Heart left ventricle (tissue), 16 donors: ENCODE measurements at regions not wholly inside any gene's neighbourhood (a gene's known extent, or its start where the extent isn't known, plus 50 kb on each side); places are given as distances from the start of the nearest gene placed in this dataset.

ENCODE experiments used
- ATAC-seq, 4 donors: fragments of 200-7000 bp; cut with Tn5 transposase; one replicate each; pipeline ENCODE4 v1.9.1; 2020 to 2022; ENCODE audit warnings: moderate library complexity in 4 of 4, mild to moderate bottlenecking in 3 of 4, moderate number of reproducible peaks in 1 of 4
- DNase-seq, 5 donors: peaks; one replicate each; pipeline ENCODE4 v3.0.0-alpha.2; 2020
- H3K27ac ChIP-seq, 12 donors: fragments of 200-600 bp; sonication (generic) in 4 of 12; one replicate each; pipeline versions ENCODE4 v1.5.0 to v1.8.0; 2016 to 2022; ENCODE audit warnings: mild to moderate bottlenecking in 2 of 12
- H3K27me3 ChIP-seq, 9 donors: fragments of 200-600 bp; sonication (generic) in 2 of 9; one replicate each; pipeline versions ENCODE4 v1.5.1 to v1.8.0; 2016 to 2022; ENCODE audit warnings: mild to moderate bottlenecking in 3 of 9
- H3K36me3 ChIP-seq, 9 donors: fragments of 200-600 bp; sonication (generic) in 2 of 9; one replicate each; pipeline versions ENCODE4 v1.5.0 to v1.8.0; 2018 to 2022; ENCODE audit warnings: mild to moderate bottlenecking in 2 of 9
- H3K4me1 ChIP-seq, 12 donors: fragments of 200-600 bp; sonication (generic) in 4 of 12; one replicate each; pipeline versions ENCODE4 v1.5.0 to v1.8.0; 2016 to 2022; ENCODE audit warnings: mild to moderate bottlenecking in 3 of 12
- H3K4me3 ChIP-seq, 12 donors: fragments of 200-600 bp; sonication (generic) in 4 of 12; one replicate each; pipeline versions ENCODE4 v1.5.0 to v1.8.0; 2017 to 2022; ENCODE audit warnings: mild to moderate bottlenecking in 9 of 12, moderate library complexity in 4 of 12
- H3K9me3 ChIP-seq, 12 donors: fragments of 200-600 bp; sonication (generic) in 4 of 12; one replicate each; pipeline versions ENCODE4 v1.5.0 to v1.8.0; 2016 to 2022; ENCODE audit warnings: mild to moderate bottlenecking in 1 of 12
- CTCF ChIP-seq, 12 donors: fragments of 200-600 bp; sonication (generic) in 4 of 12; IDR thresholded peaks; one replicate each; pipeline versions ENCODE4 v1.5.0 to v1.8.0; 2018 to 2022; ENCODE audit warnings: antibody characterized with exemption in 12 of 12, mild to moderate bottlenecking in 5 of 12
- POLR2A ChIP-seq, 2 donors: fragments of 450-650 bp; IDR thresholded peaks; one replicate each; pipeline ENCODE4 v1.6.1; 2017; ENCODE audit warnings: antibody characterized with exemption in 2 of 2, mild to moderate bottlenecking in 2 of 2, moderate library complexity in 2 of 2
- WGBS, 4 donors: extraction: QIAGEN DNeasy Blood & Tissue Kit in 2 of 4; methylation state at CpG; one replicate each; pipeline versions ENCODE4 v1.1.5 to v1.1.7; 2013 to 2018; 5-methylcytosine and 5-hydroxymethylcytosine counted together
- intact Hi-C, 10 donors: fragments of 100-400 bp; cut with DNase I; formaldehyde crosslinking; loops; one replicate each; pipeline versions ENCODE4 v1.11.1 to v1.14.2; 2022
- donor health status: ischemic (EF 13 %, LVEDD 7.1; RV severe dilation, severe dysfunction).
- donor health status: healthy with polysubstance abuse.
- donor health status: DM: no; HTN: yes; CAD: no.
- donor health status: DM: no; HTN: no; CAD: no.
- donor health status: ischemic (EF 25% LVEDD 6.9; RV normal size, moderate dysfunction).
- donor health status: ischemic (EF 25% LVEDD 5.7; RV mildly dilated, moderate dysfunction).
- donor health status: healthy.
- donor health status: DM: yes; HTN: yes; CAD: no.
- donor health status: ischemic (EF 35%, LVEDD 5.7; RV mildly dilated, moderate dysfunction).
- donor health status: nonischemic (EF 11% LVEDD 7.7; RV severe dilation, severe dysfunction).
- donor health status: DM: yes; HTN: yes; CAD: no.
- donor health status: PGD.
- donor health status: ischemic (EF 29% LVEDD 5.4; RV normal size, mild dysfunction).
- donor health status: nonischemic (EF 23%, LVEDD 6.1; RV moderate dilation, normal function).

- Histone ChIP-seq H3K36me3 (no peaks in the 10 kb centered on the region), H3K4me1 (no peaks in the 10 kb centered on the region), H3K4me3 (no peak overlapping the region), H3K27me3 (no peaks in the 10 kb centered on the region), H3K27ac (no peak overlapping the region), H3K9me3 (no peaks in the 10 kb centered on the region)
- ATAC-seq = no peak
- TF ChIP-seq CTCF (IDR thresholded peaks at IDR 0.05) (no peak), POLR2A (IDR thresholded peaks at IDR 0.05) (no peak)
- 46 to 62% (median 58%) methylated on average over 1 of the region's 1 CpG for WGBS, 4 donors
- intact Hi-C loops = no loop called here
- no peak for DNase-seq
Observed at GRCh38 chr3:74506246-74506645, 108.2 kb downstream of the CNTN3 start.

GRCh38 chr3:74501007-74501406 lies 113.5 kb downstream of the CNTN3 start:
- no peaks in the 10 kb centered on the region for H3K36me3 ChIP-seq
- no peak overlapping the region for H3K4me3 ChIP-seq
- DNase-seq = no peak
- intact Hi-C loops = no loop called here
- no peak for TF ChIP-seq POLR2A (IDR thresholded peaks at IDR 0.05)
- TF ChIP-seq CTCF (IDR thresholded peaks at IDR 0.05) = no peak
- H3K27me3 ChIP-seq = no peaks in the 10 kb centered on the region
- ATAC-seq = no peak
- no peaks in the 10 kb centered on the region for H3K4me1 ChIP-seq
- H3K9me3 ChIP-seq = no peaks in the 10 kb centered on the region
- 75 to 85% (median 77%) methylated on average over 4 to 6 of the region's 6 CpGs for WGBS, 4 donors
- H3K27ac ChIP-seq = no peak overlapping the region

- intact Hi-C loops = no loop called here
- Histone ChIP-seq H3K4me3 (no peak overlapping the region), H3K27ac (no peak overlapping the region), H3K4me1 (no peaks in the 10 kb centered on the region), H3K9me3 (no peaks in the 10 kb centered on the region), H3K36me3 (no peaks in the 10 kb centered on the region), H3K27me3 (no peaks in the 10 kb centered on the region)
- DNase-seq (no peak), ATAC-seq (no peak)
- WGBS, 4 donors = 54 to 69% (median 57%) methylated on average over 5 of the region's 5 CpGs
- TF ChIP-seq POLR2A (IDR thresholded peaks at IDR 0.05) (no peak), CTCF (IDR thresholded peaks at IDR 0.05) (no peak)
Observed at GRCh38 chr3:74500257-74500656, 114.2 kb downstream of the CNTN3 start.

GRCh38 chr3:74491874-74492273 lies 122.6 kb downstream of the CNTN3 start:
- intact Hi-C loops = no loop called here
- H3K27me3 ChIP-seq = no peaks in the 10 kb centered on the region
- H3K27ac ChIP-seq = no peak overlapping the region
- DNase-seq (no peak), ATAC-seq (no peak)
- no peaks in the 10 kb centered on the region for H3K4me1 ChIP-seq
- TF ChIP-seq POLR2A (IDR thresholded peaks at IDR 0.05) = no peak
- TF ChIP-seq CTCF (IDR thresholded peaks at IDR 0.05) = no peak
- no peaks in the 10 kb centered on the region for H3K36me3 ChIP-seq
- WGBS, 4 donors = 27 to 69% (median 50%) methylated on average over 1 of the region's 1 CpG
- H3K4me3 ChIP-seq = no peak overlapping the region
- H3K9me3 ChIP-seq = no peaks in the 10 kb centered on the region
